Thyroid gland (tissue), 4 donors: ENCODE measurements at regions not wholly inside any gene's neighbourhood (a gene's known extent, or its start where the extent isn't known, plus 50 kb on each side); places are given as distances from the start of the nearest gene placed in this dataset.

Experiments used
- CTCF ChIP-seq, 6 experiments: fragments of 200-600 bp in 3 of 6; fragments of 450-650 bp in 3 of 6; sonication (generic) in 3 of 6; IDR thresholded peaks; one replicate each; pipeline ENCODE4 v1.5.1; 2016 to 2019; ENCODE audit warnings: antibody characterized with exemption in 6 of 6, mild to moderate bottlenecking in 2 of 6, inconsistent platforms in 1 of 6, moderate library complexity in 1 of 6
- POLR2A ChIP-seq, 2 donors: fragments of 450-650 bp; IDR thresholded peaks; one replicate each; pipeline ENCODE4 v1.6.1; 2017; ENCODE audit warnings: antibody characterized with exemption in 2 of 2, mild to moderate bottlenecking in 2 of 2, moderate library complexity in 1 of 2

- TF ChIP-seq POLR2A (IDR thresholded peaks at IDR 0.05): no peak
- TF ChIP-seq CTCF (IDR thresholded peaks at IDR 0.05): no peak
Measured at GRCh38 chr20:53874706-53875105, 195.7 kb downstream of the BCAS1 start.
